OCI-LY1 (cell line): ENCODE measurements at regions not wholly inside any gene's neighbourhood (a gene's known extent, or its start where the extent isn't known, plus 50 kb on each side); places are given as distances from the start of the nearest gene placed in this dataset.

Experiments used
- H2AFZ ChIP-seq: fragments of 200-600 bp; sonication (generic), shearing (Covaris generic); 2 replicates; pipeline ENCODE4 v1.6.0; 2014; ENCODE audit warnings: antibody characterized with exemption, mild to moderate bottlenecking, low read length
- H3F3A ChIP-seq: fragments of 200-600 bp; sonication (generic), shearing (Covaris generic); 2 replicates; pipeline ENCODE4 v1.6.0; 2014; ENCODE audit warnings: mild to moderate bottlenecking, antibody characterized with exemption, low read length, moderate library complexity; ENCODE audit not compliant: insufficient read depth
- H3K27ac ChIP-seq: fragments of 200-600 bp; sonication (generic); 2 replicates; pipeline ENCODE4 v1.5.1; 2014; ENCODE audit warnings: low read length, mixed run types, mild to moderate bottlenecking, low read depth; ENCODE audit not compliant: poor library complexity, severe bottlenecking
- H3K27me3 ChIP-seq: fragments of 200-600 bp; sonication (generic); 2 replicates; pipeline ENCODE4 v1.6.0; 2014; ENCODE audit warnings: antibody characterized with exemption, mild to moderate bottlenecking, low read length, moderate library complexity; ENCODE audit not compliant: insufficient read depth
- H3K36me3 ChIP-seq: fragments of 200-600 bp; sonication (generic); 2 replicates; pipeline ENCODE4 v1.6.1; 2014; ENCODE audit warnings: mild to moderate bottlenecking, antibody characterized with exemption, low read length, moderate library complexity, mixed read lengths; ENCODE audit not compliant: insufficient read depth
- H3K4me1 ChIP-seq: fragments of 200-600 bp; sonication (generic); 2 replicates; pipeline ENCODE4 v1.5.1; 2014; ENCODE audit warnings: mild to moderate bottlenecking, low read length, moderate library complexity; ENCODE audit not compliant: insufficient read depth, severe bottlenecking
- H3K4me2 ChIP-seq: fragments of 200-600 bp; sonication (generic), shearing (Covaris generic); 2 replicates; pipeline ENCODE4 v1.6.1; 2014; ENCODE audit warnings: low read length
- H3K4me3 ChIP-seq: fragments of 200-600 bp; sonication (generic); 2 replicates; pipeline ENCODE4 v1.5.1; 2014; ENCODE audit warnings: low read length, low read depth, mild to moderate bottlenecking, mixed read lengths; ENCODE audit not compliant: poor library complexity, severe bottlenecking
- H3K79me2 ChIP-seq: fragments of 200-600 bp; shearing (Covaris generic); 2 replicates; pipeline ENCODE4 v1.6.1; 2016; ENCODE audit warnings: mixed run types, low read length, mixed read lengths; ENCODE audit not compliant: insufficient read depth
- H3K9ac ChIP-seq: fragments of 200-600 bp; sonication (generic), shearing (Covaris generic); 2 replicates; pipeline ENCODE4 v1.6.1; 2014; ENCODE audit warnings: mild to moderate bottlenecking, low read length, mixed read lengths
- H3K9me2 ChIP-seq: fragments of 200-600 bp; sonication (generic), shearing (Covaris generic); 2 replicates; pipeline ENCODE4 v1.6.1; 2014; ENCODE audit warnings: low read depth, mild to moderate bottlenecking, low read length, mixed read lengths
- H3K9me3 ChIP-seq: fragments of 200-600 bp; shearing (Covaris generic); 2 replicates; pipeline ENCODE4 v1.6.1; 2014; ENCODE audit warnings: low read length, mixed read lengths
- H4K20me1 ChIP-seq: fragments of 200-600 bp; sonication (generic), shearing (Covaris generic); 2 replicates; pipeline ENCODE4 v1.6.0; 2016; ENCODE audit warnings: mild to moderate bottlenecking, low read length; ENCODE audit not compliant: insufficient read depth
- CTCF ChIP-seq: fragments of 200-600 bp; sonication (generic), shearing (Covaris generic); IDR thresholded peaks from 2 replicates; pipeline ENCODE4 v1.5.1; 2017; ENCODE audit warnings: mild to moderate bottlenecking, antibody characterized with exemption, low read length, moderate library complexity, mixed read lengths
- EZH2 ChIP-seq: fragments of 200-600 bp; sonication (generic), shearing (Covaris generic); IDR thresholded peaks from 2 replicates; pipeline ENCODE4 v1.8.0; 2017; ENCODE audit warnings: borderline replicate concordance, mixed run types, mild to moderate bottlenecking, antibody characterized with exemption, low read length, moderate library complexity, mixed read lengths

- Histone ChIP-seq H3K27me3 (no peaks in the 10 kb centered on the region), H3K9me2 (no peaks in the 10 kb centered on the region), H3F3A (no peaks in the 10 kb centered on the region), H3K4me3 (no peak overlapping the region), H4K20me1 (no peaks in the 10 kb centered on the region), H3K4me1 (peaks cover 18% of the 10 kb centered on the region), H3K9ac (no peak overlapping the region), H3K27ac (no peak overlapping the region), H3K9me3 (no peaks in the 10 kb centered on the region), H3K79me2 (no peaks in the 10 kb centered on the region), H3K4me2 (no peak overlapping the region), H2AFZ (no peak overlapping the region), H3K36me3 (no peaks in the 10 kb centered on the region)
- TF ChIP-seq CTCF (no peak), EZH2 (no peak)
These were observed 102.0 kb downstream of the TMEM30B start for GRCh38 chr14:61179061-61179690.

DNA sequence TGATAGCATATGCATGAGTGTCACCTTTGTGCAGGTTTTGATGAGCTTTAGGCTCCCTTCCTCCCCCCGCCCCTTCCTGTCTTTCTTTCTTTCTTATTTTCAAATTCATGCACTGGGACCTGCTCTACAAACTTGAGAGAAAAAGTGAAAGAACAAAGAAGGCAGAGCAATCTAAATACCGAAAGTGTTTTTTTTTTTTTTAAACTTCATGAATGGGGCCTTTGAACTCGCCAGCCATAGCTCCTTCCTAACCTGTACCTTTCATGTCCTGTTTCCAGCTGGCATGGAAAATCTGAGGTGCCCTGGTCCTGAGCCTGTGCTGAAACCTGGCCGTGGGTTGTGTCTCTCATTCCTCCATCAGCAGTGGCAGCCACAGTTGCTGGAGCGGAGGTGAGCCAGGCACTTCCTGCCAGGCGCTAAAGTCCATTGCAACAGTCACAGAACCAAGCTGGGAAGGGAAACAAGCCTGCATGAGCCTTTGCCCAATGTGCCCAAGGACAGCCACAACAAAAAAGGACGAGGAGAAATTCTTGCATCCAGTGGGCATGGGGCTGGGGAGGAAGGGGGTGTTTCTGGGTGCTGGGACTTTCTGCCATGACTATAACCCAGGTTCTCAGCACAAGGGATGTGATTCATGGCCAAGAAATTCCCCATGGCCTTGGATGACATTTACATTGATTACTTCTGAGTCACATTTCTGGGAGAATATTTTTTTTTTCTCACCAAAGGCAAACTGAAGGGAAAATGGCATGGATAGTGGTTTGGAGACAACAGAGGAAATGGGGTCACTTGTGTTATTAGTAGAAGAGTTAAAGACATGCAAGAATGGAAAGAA, 102.7 kb downstream of the TMEM30B start:
- no peak overlapping the region for H2AFZ ChIP-seq
- peaks cover 18% of the 10 kb centered on the region for H3K4me1 ChIP-seq
- H3K27ac ChIP-seq, result no peak overlapping the region
- H4K20me1 ChIP-seq, result no peaks in the 10 kb centered on the region
- H3K9me2 ChIP-seq, result no peaks in the 10 kb centered on the region
- H3K4me3 ChIP-seq, result no peak overlapping the region
- H3K27me3 ChIP-seq, result no peaks in the 10 kb centered on the region
- H3K36me3 ChIP-seq, result no peaks in the 10 kb centered on the region
- no peaks in the 10 kb centered on the region for H3K9me3 ChIP-seq
- no peaks in the 10 kb centered on the region for H3F3A ChIP-seq
- no peak overlapping the region for H3K4me2 ChIP-seq
- no peak overlapping the region for H3K9ac ChIP-seq
- H3K79me2 ChIP-seq, result no peaks in the 10 kb centered on the region
- no peak for TF ChIP-seq EZH2
- no peak for TF ChIP-seq CTCF

GRCh38 chr14:61177279-61178225, 103.6 kb downstream of the TMEM30B start:
- H2AFZ ChIP-seq, result no peak overlapping the region

More at GRCh38 chr14:61177279-61178225, 103.6 kb downstream of the TMEM30B start:
- Histone ChIP-seq H3K9ac (no peak overlapping the region), H3K27ac (no peak overlapping the region), H3K9me3 (no peaks in the 10 kb centered on the region), H3F3A (no peaks in the 10 kb centered on the region), H3K4me1 (peaks cover 18% of the 10 kb centered on the region), H3K27me3 (no peaks in the 10 kb centered on the region), H3K4me3 (no peak overlapping the region), H3K79me2 (no peaks in the 10 kb centered on the region), H3K36me3 (no peaks in the 10 kb centered on the region; the same call in 1 of the 2 replicates), H3K4me2 (no peak overlapping the region; the same call in 1 of the 2 replicates), H3K9me2 (no peaks in the 10 kb centered on the region), H4K20me1 (no peaks in the 10 kb centered on the region)
- no peak for TF ChIP-seq EZH2
- no peak for TF ChIP-seq CTCF
